Neuron (in vitro differentiated cells): ENCODE measurements at regions not wholly inside any gene's neighbourhood (a gene's known extent, or its start where the extent isn't known, plus 50 kb on each side); places are given as distances from the start of the nearest gene placed in this dataset.
"Not testable (repeated sequence)": the region's sequence is repeated elsewhere in the genome, so short reads cannot be mapped to it uniquely, and the experiment has no call there.

ENCODE experiments used
- H2AFZ ChIP-seq: one replicate; pipeline ENCODE4 v1.6.1; 2013; ENCODE audit warnings: low read depth, mild to moderate bottlenecking, inconsistent platforms, low read length, moderate library complexity
- H3K27me3 ChIP-seq: one replicate; pipeline ENCODE4 v1.6.1; 2013; ENCODE audit warnings: low read length; ENCODE audit not compliant: insufficient read depth
- H3K36me3 ChIP-seq: one replicate; pipeline ENCODE4 v1.6.1; 2013; ENCODE audit warnings: low read length; ENCODE audit not compliant: insufficient read depth
- H3K4me1 ChIP-seq: one replicate; pipeline ENCODE4 v1.6.1; 2013; ENCODE audit warnings: low read length; ENCODE audit not compliant: insufficient read depth
- H3K4me3 ChIP-seq: 2 replicates; pipeline ENCODE4 v1.5.1; 2013; ENCODE audit warnings: mild to moderate bottlenecking, low read length, moderate library complexity
- H3K9me3 ChIP-seq: one replicate; pipeline ENCODE4 v1.6.1; 2013; ENCODE audit warnings: low read length

DNA sequence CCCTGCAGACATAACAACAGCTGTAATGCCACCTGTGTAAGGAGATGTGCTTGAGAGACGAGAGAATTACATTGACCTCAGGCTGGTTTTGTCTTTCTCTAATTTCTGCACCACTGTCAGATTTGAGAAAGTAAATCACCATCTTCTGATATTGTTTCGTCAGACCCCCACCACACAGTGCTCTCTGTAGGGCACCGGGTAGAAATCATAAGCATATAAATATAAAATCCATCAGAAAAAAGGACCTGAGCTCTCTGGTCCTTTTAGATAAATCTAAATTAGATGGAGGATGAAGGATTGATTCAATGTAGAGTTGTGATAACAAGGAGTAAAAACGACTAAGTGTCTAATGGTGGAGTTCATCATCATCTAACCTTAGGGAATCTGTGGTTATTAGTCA is 1981.0 kb upstream of the PRR20A start:
- Histone ChIP-seq H3K27me3 (no peaks in the 10 kb centered on the region), H3K36me3 (no peaks in the 10 kb centered on the region), H2AFZ (no peak overlapping the region), H3K9me3 (peaks cover 6% of the 10 kb centered on the region), H3K4me1 (no peaks in the 10 kb centered on the region), H3K4me3 (no peak overlapping the region)

DNA sequence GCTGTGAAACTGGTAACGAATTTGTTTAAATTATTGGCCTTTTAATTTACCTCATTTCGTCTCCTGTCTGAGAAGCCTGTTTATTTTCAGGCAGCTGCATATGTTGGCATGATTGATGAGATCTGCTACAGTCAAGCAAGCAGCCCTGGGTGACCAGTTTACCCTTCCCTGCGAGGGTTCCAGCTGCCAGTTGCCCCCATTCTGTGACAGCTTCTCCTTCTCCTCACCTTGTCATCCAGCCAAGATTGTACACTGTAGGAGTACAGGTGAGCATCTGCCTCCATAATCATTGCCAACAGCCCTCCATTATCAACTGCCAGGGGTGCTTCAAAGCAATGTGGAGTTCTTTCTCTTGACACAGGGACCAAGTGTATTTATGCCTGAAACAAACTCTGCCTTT is 1979.9 kb upstream of the PRR20A start:
- Histone ChIP-seq H3K27me3 (no peaks in the 10 kb centered on the region), H2AFZ (no peak overlapping the region), H3K9me3 (peaks cover 6% of the 10 kb centered on the region), H3K4me1 (no peaks in the 10 kb centered on the region), H3K36me3 (no peaks in the 10 kb centered on the region), H3K4me3 (no peak overlapping the region)

GRCh38 chr13:55178582-55178981 is 1962.1 kb upstream of the PRR20A start:
- H3K9me3 ChIP-seq, H2AFZ ChIP-seq, H3K36me3 ChIP-seq, H3K4me1 ChIP-seq, H3K27me3 ChIP-seq, H3K4me3 ChIP-seq: not testable (repeated sequence)

DNA sequence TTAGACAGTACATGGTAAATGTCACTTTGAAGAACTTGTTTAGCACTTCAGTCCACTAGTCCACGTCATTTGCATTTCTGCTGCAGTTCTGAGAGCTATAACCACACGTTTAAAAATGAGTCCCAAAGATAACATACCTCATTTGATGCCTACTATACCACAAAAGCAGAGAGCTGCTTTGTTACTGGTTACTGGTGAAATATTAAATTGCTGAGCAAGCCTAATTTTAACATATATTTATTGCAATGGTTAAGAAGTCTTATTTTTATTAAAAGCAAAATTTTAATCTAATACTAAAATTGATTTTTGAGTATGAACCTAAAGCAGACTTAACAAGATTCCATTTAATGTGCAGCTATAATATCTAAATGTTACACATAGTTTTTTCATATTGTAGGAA is 1949.7 kb upstream of the PRR20A start:
- H3K36me3 ChIP-seq: no peaks in the 10 kb centered on the region
- no peak overlapping the region for H2AFZ ChIP-seq
- H3K9me3 ChIP-seq: no peaks in the 10 kb centered on the region
- no peaks in the 10 kb centered on the region for H3K4me1 ChIP-seq
- H3K27me3 ChIP-seq: no peaks in the 10 kb centered on the region
- no peak overlapping the region for H3K4me3 ChIP-seq

DNA sequence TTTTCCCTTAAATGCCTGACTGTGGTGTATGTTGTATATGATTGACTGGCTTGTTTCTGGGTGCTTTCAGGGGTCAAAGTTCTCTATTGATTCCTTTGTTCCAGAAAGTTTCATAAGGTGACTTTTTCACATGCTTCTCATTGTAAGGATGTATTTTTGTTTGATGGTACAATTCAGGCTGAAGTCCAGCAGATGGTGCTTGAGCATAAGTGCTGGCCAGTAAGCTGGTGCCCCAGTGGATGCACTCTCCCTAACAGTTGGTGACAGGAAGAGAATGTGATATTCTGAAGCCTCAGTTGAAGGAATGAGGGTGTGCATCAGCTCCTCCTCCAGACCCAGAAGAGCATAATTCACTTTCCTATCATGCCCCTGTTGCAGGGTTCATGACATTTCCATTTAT is 1941.6 kb upstream of the PRR20A start:
- Histone ChIP-seq H2AFZ (no peak overlapping the region), H3K27me3 (no peaks in the 10 kb centered on the region), H3K36me3 (no peaks in the 10 kb centered on the region), H3K4me3 (no peak overlapping the region), H3K9me3 (no peaks in the 10 kb centered on the region), H3K4me1 (no peaks in the 10 kb centered on the region)

GRCh38 chr13:55214841-55215345 is 1925.8 kb upstream of the PRR20A start:
- no peak overlapping the region for H3K4me3 ChIP-seq
- H3K36me3 ChIP-seq: no peaks in the 10 kb centered on the region
- peaks cover 15% of the 10 kb centered on the region for H3K4me1 ChIP-seq
- no peaks in the 10 kb centered on the region for H3K9me3 ChIP-seq
- no peaks in the 10 kb centered on the region for H3K27me3 ChIP-seq
- no peak overlapping the region for H2AFZ ChIP-seq

GRCh38 chr13:55219538-55219937 is 1921.2 kb upstream of the PRR20A start:
- Histone ChIP-seq H3K36me3 (no peaks in the 10 kb centered on the region), H3K4me3 (no peak overlapping the region), H3K4me1 (peaks cover 11% of the 10 kb centered on the region)

GRCh38 chr13:55229906-55230569 is 1910.7 kb upstream of the PRR20A start:
- no peaks in the 10 kb centered on the region for H3K36me3 ChIP-seq
- no peak overlapping the region for H2AFZ ChIP-seq

More at GRCh38 chr13:55219538-55219937, 1921.2 kb upstream of the PRR20A start:
- Histone ChIP-seq H2AFZ (no peak overlapping the region), H3K27me3 (no peaks in the 10 kb centered on the region), H3K9me3 (no peaks in the 10 kb centered on the region)

GRCh38 chr13:55230570-55230908 is 1910.2 kb upstream of the PRR20A start:
- Histone ChIP-seq H3K4me1 (no peaks in the 10 kb centered on the region), H3K9me3 (no peaks in the 10 kb centered on the region), H2AFZ (no peak overlapping the region), H3K27me3 (no peaks in the 10 kb centered on the region), H3K4me3 (no peak overlapping the region), H3K36me3 (no peaks in the 10 kb centered on the region)

More at GRCh38 chr13:55229906-55230569, 1910.7 kb upstream of the PRR20A start:
- Histone ChIP-seq H3K27me3 (no peaks in the 10 kb centered on the region), H3K4me1 (no peaks in the 10 kb centered on the region), H3K9me3 (no peaks in the 10 kb centered on the region), H3K4me3 (no peak overlapping the region)

DNA sequence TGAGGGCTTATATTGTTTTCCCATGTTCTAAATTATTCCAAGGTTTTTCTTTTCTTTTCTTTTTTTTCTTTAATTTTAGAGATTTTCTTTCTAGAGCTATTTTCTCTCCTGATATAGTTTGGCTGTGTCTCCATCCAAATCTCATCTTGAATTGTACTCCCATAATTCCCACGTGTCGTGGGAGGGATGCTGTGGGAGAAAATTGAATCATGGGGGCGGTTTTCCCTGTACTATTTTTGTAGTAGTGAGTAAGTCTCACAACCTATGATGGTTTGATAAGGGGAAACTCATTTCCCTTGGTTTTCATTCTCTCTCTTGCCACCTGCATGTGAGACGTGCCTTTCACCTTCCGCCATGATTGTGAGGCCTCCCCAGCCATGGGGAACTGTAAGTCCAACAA is 1906.4 kb upstream of the PRR20A start:
- Histone ChIP-seq H3K36me3 (no peaks in the 10 kb centered on the region), H2AFZ (no peak overlapping the region), H3K4me1 (no peaks in the 10 kb centered on the region), H3K27me3 (no peaks in the 10 kb centered on the region), H3K4me3 (no peak overlapping the region), H3K9me3 (no peaks in the 10 kb centered on the region)

DNA sequence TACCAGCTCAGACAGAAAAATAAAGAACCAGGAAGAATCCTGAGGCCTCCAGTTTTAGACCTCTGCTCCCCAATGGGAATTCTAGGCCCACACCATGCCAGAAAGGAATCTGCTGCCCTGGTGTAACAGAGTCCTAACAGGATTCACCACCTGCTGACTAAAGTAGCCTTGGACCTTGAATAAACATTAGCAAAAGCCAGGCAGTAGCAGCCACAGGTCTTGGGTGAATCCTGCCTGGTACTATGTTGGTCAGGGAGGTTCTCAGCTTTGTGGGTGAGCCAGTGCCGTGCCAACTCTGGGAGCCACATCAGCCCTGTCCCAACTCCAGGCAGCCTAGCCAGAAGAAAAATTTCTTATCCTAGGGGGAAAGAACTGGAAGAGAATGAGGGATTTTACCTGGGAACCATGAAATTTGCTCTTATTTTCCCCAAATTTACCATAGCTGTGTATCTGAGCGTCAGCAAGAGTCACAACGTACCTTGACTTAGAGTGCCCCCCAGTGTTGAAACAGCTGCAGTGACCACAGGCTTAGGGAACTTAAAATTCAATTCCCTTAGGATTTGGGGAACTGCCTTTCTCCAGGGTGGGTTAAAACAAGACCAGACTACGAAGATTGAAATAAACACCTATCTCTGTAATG is 1895.6 kb upstream of the PRR20A start:
- H2AFZ ChIP-seq: no peak overlapping the region
- no peak overlapping the region for H3K4me3 ChIP-seq
- H3K27me3 ChIP-seq: no peaks in the 10 kb centered on the region
- no peaks in the 10 kb centered on the region for H3K9me3 ChIP-seq
- no peaks in the 10 kb centered on the region for H3K36me3 ChIP-seq
- no peaks in the 10 kb centered on the region for H3K4me1 ChIP-seq

DNA sequence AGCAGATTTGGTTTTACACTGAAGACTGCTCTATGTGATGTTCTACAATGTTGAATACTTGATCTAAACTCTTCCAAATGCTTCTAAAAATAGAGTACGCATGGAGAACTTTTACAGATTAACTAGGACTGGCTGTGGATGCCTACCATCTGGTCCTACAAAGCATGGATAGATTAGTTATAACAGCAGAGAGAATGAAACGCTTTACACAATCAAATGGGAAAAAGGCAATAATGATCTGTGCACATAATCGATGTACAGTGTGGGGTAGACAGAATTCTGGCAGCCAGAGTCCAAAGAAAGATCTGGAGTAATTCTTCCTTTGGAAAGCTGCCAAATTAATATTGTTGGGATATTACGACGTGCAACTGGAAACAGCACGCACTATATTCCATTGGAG is 1885.5 kb upstream of the PRR20A start:
- H3K36me3 ChIP-seq: no peaks in the 10 kb centered on the region
- no peaks in the 10 kb centered on the region for H3K9me3 ChIP-seq
- H3K4me1 ChIP-seq: no peaks in the 10 kb centered on the region
- no peak overlapping the region for H2AFZ ChIP-seq
- no peaks in the 10 kb centered on the region for H3K27me3 ChIP-seq
- no peak overlapping the region for H3K4me3 ChIP-seq

- no peaks in the 10 kb centered on the region for H3K9me3 ChIP-seq
- H3K4me1 ChIP-seq: no peaks in the 10 kb centered on the region
- no peaks in the 10 kb centered on the region for H3K36me3 ChIP-seq
- H3K27me3 ChIP-seq: no peaks in the 10 kb centered on the region
- no peak overlapping the region for H3K4me3 ChIP-seq
- H2AFZ ChIP-seq: no peak overlapping the region
These were observed 1877.7 kb upstream of the PRR20A start for GRCh38 chr13:55263045-55263444.

DNA sequence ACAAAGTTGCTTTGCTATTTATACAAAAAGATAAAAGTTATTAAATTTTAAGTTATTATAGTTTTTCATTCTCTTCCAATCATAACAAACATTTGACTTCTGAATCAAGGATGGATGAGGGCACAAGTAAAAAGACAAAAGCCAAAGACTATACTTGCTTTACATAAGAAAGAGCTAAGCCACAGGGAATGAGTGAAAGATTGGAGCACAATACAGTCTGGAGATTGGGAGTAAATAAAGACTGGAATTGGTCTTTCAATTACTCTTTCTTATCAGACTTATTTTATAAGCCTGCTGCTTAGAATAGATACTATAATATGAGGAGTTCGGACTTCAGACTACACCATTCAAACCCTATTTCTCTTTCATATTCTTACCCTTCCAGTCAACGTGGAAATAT is 1874.1 kb upstream of the PRR20A start:
- Histone ChIP-seq H3K36me3 (no peaks in the 10 kb centered on the region), H3K4me3 (no peak overlapping the region)

More for the DNA sequence above, 1874.1 kb upstream of the PRR20A start:
- H2AFZ ChIP-seq: peak overlapping the region; percentile 61
- no peaks in the 10 kb centered on the region for H3K4me1 ChIP-seq
- no peaks in the 10 kb centered on the region for H3K9me3 ChIP-seq
- no peaks in the 10 kb centered on the region for H3K27me3 ChIP-seq
